ENCODE measurements at regions not wholly inside any gene's neighbourhood (a gene's known extent, or its start where the extent isn't known, plus 50 kb on each side); places are given as distances from the start of the nearest gene placed in this dataset.
A peak's percentile ranks its signal among the peaks of the same experiment; 100 is the strongest.

DNA sequence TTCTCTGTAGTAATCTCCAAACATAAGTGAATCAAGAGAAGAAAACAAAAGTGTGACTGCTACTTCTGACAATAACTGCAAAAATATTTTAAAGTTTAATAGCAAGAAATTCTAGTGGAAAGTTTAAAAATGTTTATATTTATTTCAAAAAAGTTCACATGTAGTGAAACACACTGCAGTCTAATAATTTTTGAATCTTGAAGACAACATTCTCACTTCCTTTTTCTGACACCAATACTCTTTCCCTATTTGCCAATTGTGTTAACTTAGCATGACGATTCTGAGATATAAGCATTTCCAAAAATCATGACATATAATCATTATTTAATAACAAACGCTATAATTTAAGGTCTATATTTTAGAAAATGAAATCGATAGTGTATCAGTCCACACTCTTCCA, 429.1 kb upstream of the PKDCC start:
- no peak for DNase-seq

DNA sequence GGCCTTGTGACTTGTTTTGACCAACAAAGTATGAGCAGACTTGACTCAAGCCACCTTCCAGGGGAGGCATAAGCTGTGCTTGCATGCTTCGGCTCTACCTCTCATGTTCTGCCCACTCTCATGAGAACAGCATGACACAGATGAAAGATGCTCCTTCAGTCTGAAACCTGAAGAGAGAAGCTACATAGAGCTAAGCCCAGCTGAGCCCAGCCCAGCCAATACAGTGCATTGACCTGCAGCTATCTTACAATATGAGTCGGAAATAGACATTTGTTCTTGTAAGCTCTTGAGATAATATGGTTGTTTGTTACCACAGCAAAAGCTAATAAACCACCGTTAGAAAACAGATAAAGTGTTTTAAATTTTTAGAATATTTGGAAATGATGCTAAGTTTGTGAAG, 426.7 kb upstream of the PKDCC start:
- no peak for DNase-seq

DNA sequence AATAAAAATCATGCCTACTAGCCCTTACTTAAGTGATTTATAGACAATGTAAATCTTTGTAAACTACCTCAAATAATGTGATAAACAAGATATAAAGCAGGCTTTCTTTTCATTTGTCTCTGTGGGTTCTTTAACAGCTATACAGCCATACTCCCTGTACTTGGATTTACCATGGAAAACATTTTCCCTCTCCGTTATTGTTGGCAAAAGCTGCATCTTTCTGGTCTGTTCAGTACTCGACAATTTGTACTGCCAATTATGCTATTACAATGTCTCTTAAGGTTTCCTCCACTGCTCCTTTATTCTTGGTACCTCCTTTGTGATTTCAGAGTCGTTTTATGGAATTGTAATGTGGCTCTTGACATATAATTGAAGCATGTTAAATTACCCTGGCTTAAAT, 426.3 kb upstream of the PKDCC start:
- DNase-seq, result peak; percentile 82

DNA sequence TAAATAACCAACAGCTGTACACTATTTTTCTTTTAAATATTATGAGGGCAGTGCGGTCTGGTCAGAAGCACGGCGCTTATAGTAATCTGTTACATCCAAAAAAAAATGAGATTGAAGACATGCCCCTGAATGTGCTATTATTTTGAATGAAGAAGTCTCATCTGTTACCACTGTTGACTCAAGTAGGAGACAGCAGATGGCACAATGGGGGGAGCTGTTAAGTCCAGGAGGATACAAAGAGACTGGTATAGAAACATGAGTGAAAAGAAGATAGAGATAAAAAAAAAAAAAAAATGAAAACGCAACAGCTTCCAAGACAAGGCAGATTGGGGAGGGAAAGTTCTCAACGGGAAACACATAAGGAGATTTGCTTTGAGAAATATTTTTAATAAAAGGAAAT, 425.5 kb upstream of the PKDCC start:
- DNase-seq, result no peak

DNA sequence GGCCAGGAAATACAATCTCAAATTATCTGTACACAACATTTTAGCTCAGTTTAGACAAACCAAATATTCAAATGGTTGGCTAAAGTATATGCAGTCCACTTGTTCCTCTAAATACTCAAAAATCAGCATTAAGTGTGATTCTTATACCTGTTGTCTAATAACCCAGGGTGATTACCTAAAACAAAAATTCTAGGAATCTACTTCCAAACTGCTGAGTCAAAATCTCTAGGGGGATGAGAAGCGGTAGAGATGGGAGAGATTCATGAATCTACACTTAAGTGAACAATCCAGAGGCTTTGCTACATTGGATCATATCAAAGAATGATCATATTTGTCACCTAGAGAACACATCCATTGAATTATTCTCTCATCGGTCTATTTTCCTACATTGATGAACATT, 420.9 kb upstream of the PKDCC start:
- DNase-seq, result no peak

DNA sequence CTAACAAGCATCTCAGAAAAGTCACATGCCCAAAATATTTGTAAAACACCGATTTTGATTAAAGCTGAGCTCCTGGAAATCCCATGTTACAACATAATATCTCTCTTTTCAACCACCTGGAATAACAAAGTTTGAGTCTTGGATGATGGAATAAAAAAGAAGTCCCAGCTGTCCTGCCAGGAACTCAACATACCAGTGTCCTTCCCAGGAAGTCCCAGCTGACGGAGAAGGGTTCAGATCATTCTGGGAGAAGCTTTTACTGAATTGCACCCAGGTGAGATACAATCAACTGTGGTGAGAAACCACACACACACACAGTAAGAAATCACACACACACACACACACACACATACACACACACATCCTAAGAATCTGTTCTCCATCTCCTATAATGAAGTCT, 413.1 kb upstream of the PKDCC start:
- no peak for DNase-seq

DNA sequence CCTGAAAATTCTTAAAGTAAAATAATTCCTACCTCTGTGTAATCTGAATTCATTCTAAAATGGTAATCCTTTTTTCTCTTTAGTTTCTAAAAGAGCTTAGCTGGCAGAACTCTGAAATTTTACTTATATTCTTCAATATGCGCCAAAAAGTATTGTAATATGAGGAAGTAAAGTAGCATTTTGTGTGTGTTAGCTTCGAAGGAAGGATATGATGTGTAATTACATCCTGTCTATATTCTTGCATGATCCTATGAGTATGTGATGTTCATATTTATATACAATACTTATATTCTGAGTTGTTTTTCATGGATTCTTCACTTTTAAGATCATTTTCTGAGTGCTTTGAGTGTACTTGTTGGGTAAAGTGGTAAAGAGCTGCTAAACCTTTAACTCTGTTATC, 402.9 kb upstream of the PKDCC start:
- DNase-seq, result no peak

DNA sequence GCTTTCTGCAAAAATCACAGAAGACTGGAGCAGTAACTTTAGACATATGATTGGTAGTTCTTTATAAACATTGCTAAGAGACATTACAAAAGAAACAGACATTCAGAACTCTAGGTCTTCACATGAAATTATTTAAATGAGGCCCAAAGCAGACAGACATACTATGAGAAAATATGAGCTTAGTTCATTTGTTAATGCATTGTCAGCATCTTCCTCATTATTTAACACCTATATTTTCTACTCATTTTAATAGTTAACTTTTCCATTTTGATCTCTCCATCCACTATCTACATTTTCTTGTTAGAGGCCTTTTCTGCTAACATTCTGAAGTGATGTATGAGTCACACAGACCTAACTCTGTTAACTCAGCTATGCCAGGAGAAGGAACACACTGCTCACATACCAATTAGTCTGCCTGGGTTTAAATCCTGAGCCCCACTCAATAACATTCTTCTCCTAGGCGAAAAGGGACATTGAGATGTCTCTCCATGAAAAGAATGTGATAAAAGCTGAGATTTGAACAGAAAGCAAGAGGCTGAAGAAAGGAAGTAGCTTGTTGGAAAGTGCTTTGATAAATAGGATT, 400.3 kb upstream of the PKDCC start:
- no peak for DNase-seq

DNA sequence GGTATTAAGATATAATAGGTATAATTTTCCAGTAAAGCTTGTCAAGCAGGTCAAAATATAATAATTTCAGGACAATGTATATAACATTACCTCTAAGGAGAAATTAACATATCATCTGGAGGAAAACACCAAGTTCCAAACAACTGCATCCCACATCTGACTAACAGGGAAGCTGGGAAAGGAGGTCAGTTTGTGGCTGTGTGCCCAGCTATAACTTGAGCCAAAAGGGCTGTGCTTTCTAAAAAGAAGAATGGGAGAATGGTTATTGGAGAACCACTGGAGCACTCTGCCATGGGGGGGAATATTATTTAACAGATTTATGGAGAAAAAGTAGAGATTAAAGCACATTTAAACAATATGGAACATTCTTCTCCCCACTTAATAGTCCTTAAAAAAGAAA, 390.6 kb upstream of the PKDCC start:
- no peak for DNase-seq

DNA sequence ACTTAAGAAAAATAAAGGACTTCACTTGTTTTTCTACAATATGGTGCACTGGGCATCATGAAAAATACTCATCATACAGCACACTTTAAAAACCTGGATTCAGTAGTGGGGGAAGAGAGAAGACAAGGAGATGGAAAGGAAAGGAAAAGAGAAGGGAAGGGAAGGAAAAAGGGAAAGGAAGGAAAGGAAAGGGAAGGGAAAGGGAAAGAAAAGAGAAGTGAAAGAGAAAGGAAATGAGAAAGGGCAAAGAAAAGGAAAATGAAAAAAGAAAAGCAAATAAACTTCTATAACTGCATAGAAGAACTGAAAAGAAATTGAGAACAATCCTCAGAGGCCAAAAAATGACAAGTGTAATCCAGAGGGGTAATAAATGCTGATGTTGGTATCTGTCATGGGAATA, 388.1 kb upstream of the PKDCC start:
- no peak for DNase-seq

DNA sequence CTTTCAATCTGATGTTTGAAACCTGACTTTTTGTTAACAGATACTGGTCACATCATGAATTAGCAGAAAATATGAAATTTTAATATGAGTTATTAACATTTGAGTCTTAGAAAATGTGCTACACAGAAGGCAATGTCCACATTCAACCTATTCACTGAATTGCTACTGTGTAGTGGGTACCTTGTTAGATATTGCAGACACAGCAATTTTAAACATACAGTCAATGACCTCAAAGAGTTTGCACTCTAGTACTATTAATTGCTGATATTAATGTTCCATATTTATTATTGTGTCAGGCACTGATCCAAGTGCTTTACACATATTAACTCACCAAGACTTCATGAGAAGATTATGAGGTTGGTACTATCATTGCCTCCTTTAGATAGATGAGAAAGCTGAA, 385.4 kb upstream of the PKDCC start:
- no peak for DNase-seq

DNA sequence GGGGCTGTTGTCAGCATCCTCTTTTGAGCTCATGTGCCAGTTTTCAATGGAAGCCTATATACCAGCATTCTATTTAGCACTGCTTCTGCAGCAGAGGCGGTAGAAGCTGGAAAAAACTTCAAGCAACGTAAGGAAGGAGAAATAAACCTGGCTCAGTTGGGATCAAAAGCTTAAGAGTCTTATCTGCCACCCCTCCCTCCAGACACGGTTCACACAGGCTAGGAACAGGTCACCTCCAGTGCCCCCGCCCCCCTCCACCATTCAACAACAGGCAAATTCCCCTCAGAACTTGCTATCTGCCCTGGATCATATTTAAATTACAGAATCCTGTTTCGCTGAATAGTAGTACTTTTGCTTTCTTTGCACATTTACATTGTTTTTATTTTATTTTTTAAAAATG, 384.8 kb upstream of the PKDCC start:
- DNase-seq, result no peak

DNA sequence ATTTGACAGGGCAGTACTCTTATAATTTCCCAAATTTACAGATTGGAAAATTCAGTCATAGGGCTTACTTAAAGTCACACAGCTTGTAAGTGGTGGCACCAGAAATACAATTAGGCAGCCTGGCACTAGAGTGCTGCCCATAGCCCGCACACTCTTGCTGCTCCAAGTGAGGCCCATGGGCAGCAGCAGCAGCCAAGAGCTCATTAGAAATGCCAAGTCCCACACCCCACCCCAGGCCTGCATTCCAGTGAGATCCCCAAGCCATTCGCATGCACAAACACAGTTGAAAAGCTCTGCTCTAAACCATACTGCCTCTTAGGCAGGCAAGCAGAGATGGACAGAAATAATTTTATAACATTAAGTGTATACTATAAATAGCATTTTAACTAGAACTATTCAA, 379.3 kb upstream of the PKDCC start:
- DNase-seq, result no peak

DNA sequence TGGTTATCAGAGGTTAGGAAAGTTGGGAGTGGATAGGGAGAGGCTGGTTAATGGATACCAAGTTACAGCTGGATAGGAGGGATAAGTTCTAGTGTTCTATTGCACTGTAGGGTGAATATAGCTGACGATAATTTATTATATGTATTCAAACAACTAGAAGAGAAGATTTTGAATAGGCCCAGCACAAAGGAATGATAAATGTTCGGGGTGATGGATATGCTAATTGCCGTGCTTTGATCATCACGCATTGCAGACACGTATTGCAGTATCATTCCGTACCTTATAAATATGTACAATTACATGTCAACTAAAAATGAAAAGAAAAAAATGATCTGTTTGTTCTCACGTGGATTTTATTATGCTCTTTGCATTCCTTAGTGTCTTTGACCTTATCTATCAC, 369.2 kb upstream of the PKDCC start:
- no peak for DNase-seq

DNA sequence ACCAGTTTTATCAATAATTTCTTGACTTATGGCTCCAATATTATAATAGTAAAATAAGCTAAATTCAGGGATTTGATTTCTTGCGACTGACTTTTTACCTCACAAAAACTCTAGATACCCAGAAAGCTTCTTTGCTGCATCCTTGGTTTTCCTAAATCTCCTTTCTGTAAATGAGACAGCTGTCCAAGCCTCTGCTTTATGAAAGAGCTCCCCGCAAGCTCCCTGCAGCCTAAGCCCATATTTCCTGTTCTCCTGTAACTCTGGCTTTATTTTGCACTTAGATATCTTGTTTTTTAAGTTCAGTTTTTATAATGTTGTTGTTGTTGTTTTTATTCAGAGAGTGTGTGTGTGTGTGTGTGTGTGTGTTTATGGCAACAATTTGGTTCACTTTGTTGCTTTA, 361.7 kb upstream of the PKDCC start:
- DNase-seq, result no peak

DNA sequence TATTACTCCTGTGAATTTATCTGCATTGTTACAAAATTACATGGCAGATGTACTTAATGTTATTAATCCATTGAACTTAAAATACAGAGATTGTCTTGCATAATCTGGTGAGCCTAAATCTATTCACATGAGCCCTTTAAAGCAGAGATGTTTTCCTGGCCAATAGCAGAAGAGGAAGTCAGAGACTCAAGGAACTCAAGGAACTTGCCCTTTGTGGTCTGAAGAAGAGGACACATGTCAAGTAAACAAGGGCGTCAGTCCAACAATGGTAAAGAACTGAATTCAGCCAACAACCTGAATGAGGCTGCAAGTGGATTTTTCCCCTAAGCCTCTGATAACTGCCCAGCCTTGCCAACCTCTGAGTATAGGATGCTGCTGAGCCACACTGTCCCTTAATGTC, 356.3 kb upstream of the PKDCC start:
- DNase-seq, result no peak

DNA sequence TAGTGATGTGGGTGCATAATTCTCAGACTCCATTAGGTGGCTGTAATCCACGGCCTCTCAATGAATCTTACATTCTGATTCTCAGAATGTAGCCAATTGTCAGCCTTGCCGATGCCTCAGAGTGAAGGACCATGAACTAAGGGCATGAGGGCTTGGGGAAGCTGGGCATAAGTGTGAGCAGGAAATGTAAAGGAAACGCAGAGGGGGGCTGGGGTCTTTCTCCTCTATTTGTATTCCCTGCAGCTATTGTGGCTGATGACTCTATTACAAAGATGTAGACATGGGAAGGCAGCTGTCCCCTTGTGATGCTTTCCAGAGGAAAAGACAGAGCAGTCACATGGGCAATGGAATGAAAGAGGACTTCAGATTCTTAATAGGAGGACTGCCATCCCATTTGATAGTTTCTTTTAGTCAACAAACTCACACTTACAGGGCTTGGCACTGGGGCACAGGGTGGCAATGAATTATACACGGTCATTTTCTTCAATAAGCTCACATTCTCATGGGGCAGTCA, 353.2 kb upstream of the PKDCC start:
- no peak for DNase-seq

DNA sequence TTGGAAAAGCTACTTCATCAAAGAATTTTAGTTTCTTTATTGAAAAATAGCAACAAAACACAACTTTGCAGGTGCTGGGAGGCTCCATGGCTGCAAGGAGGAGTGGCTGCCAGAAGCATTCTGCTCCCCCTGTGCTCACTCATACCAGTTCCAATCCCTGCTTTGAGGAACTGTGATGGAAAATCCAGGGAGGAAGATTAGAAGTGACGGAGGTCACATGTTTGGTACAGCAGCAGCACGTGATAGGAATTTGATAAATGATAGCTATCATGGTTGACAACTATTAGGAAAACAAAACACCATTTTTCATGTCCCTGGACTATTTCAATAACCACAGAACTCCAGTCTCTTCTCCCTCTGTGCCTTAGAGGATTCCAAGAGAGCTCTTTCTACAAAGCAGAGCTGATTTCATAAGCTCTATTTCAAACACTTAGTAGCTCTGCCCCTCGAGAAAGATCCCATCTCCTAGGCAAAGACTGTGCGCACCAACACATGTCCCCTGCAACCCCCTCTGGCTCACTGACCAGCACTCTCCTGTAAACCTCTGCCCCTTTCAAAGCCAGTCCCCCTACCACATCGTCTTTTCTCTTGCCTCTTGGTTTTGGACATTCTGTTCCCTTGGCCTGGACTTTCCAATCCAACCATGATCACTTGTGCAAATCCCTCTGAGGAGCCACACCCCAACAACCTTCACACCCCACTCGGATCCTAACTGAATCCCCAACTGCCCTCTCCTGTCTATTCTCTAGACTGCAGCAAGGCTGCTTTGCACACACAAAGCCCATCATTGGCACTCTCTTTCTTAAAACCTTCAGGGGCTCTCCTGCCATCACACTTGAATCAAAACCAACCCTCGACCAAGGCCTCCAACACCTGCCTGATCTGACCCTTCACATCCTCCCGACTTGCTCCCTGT, 352.4 kb upstream of the PKDCC start:
- no peak for DNase-seq

DNA sequence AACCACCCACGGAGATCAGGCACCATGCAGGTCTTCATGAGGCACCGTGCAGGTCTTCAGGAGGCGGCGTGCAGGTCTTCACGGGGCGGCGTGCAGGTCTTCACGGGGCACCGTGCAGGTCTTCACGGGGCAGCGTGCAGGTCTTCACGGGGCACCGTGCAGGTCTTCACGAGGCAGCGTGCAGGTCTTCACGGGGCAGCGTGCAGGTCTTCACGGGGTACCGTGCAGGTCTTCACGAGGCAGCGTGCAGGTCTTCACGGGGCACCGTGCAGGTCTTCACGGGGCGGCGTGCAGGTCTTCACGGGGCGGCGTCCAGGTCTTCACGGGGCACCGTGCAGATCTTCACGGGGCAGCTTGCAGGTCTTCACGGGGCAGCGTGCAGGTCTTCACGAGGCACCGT, 350.4 kb upstream of the PKDCC start:
- DNase-seq, result no peak

DNA sequence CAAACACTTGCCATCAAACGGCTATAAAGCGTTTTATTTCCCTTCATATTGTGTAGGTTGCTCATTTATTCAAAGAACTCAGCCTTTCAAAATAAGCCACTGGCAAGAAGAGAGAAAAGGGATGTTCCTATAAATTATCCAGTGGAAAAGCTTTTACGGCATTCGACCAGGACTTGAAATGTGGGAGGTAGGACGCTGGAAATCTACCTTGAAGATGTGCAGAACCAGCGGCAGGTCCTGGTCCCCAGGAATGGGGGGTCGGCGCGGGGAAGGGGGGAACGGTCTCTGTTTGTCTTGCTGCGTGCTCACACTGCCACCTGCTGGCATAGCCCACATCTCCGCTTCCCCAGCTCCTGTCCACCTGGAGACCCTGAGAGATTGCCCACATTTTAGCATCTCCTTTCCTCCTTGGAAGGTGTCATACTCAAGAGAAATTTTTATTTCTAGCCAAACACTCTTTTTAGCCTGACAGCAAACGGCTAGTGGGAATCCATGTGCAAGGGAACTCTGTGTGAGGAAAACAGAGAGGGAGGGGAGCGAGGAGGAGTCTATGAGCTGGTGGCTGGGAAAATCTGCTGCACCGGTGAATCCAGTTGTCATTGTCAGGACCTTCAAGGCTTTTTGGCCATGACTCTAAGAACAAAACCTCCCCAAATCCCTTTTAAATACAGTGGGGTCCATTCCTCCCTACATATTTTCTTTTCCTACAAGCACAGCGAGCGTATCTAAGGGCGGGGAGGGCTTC, 349.0 kb upstream of the PKDCC start:
- no peak for DNase-seq

DNA sequence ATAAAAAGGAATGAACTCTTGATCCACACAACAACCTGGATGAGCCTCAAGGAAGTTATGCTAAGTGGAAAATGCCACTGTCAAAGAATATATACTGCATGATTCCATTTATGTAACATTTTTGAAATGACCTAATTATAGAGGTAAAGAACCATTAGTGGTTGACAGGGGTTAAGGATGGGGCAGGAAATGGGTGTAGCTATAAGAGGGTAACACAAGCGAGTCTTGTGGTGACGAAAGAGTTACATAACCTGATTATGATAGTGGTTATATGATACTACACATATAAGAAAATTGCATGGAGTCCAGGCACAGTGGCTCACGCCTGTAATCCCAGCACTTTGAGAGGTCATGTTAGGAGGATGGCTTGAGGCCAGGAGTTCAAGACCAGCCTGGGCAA, 346.6 kb upstream of the PKDCC start:
- DNase-seq, result no peak

DNA sequence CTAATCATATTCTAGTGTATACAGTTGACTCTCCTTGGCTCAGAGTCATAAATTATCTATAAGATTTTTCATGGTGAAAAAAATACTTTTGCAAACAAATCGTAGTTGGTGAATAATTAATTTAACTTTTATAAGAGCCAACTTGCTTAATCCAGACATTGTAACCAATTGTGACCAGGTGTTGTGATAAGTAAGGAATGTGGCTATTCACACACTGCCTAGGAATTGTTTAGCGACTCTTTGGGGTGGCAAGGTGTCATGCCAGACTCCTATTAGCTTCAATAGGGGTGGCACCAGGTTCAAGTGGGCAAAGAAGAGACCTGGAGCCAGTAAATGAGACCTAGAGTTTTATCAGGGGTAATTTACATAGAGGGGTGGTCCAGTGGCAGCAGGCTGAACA, 344.7 kb upstream of the PKDCC start:
- DNase-seq, result no peak

DNA sequence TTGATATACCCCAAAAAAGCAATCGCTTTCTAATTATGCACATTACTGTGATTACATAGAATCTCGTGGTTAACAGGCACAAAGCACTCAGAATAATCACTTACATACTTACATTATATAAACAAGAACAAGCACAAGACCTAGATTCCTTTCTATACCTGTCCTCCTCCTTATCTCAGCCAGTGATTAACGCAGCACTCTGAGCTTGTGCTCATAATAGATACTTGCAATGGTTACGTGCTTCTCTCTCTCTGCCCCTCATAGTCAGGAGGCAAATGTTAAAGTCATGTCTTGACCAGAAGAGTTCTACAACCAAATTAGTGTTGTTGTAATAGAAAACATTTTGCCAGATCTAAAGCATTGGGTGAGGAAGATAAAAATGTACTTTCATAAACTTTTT, 342.2 kb upstream of the PKDCC start:
- no peak for DNase-seq

DNA sequence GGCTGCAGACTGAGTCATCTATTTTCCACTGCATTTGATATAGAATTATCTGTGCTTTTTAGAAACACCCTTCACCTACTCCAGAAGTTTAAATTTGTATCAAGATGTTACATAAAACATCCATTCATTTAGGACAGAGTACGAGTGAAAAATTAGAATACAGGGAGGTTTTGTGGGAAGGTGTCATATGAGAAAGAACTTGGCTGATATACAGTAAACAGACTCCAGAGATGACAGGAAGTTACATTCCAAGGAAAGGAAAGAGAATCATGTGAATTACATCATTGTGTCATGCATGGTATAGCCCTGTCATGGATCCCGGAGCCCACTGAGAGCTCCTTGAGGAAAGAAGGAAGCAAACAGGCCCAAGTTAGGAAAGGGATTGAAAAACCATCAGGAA, 341.5 kb upstream of the PKDCC start:
- DNase-seq, result no peak
